RWPE1 (cell line): ENCODE measurements at regions not wholly inside any gene's neighbourhood (a gene's known extent, or its start where the extent isn't known, plus 50 kb on each side); places are given as distances from the start of the nearest gene placed in this dataset.
"Not testable (repeated sequence)": the region's sequence is repeated elsewhere in the genome, so short reads cannot be mapped to it uniquely, and the experiment has no call there.

Source experiments
- CTCF ChIA-PET: fragments of 350-600 bp; sonication (Branson Sonifier 250); formaldehyde crosslinking; extraction: SDS; loops from one replicate; lab custom pipeline; 2021; lab: Yijun Ruan, JAX
- POLR2A ChIA-PET: fragments of 400-600 bp; formaldehyde crosslinking; extraction: SDS; loops from one replicate; lab custom pipeline; 2020; ENCODE audit warnings: antibody characterized with exemption; ENCODE audit not compliant: low non-redundant PET; lab: Yijun Ruan, JAX
- DNase-seq: peaks from one replicate; pipeline ENCODE4 v3.0.0; 2012; ENCODE audit warnings: low spot score
- H3K27ac ChIP-seq: fragments of 450-650 bp; 2 replicates; pipeline ENCODE4 v1.5.1; 2017
- CTCF ChIP-seq: fragments of 450-650 bp; conservative IDR thresholded peaks from 2 replicates; pipeline ENCODE4 v1.5.1; 2017; ENCODE audit warnings: low read depth, mild to moderate bottlenecking

DNA sequence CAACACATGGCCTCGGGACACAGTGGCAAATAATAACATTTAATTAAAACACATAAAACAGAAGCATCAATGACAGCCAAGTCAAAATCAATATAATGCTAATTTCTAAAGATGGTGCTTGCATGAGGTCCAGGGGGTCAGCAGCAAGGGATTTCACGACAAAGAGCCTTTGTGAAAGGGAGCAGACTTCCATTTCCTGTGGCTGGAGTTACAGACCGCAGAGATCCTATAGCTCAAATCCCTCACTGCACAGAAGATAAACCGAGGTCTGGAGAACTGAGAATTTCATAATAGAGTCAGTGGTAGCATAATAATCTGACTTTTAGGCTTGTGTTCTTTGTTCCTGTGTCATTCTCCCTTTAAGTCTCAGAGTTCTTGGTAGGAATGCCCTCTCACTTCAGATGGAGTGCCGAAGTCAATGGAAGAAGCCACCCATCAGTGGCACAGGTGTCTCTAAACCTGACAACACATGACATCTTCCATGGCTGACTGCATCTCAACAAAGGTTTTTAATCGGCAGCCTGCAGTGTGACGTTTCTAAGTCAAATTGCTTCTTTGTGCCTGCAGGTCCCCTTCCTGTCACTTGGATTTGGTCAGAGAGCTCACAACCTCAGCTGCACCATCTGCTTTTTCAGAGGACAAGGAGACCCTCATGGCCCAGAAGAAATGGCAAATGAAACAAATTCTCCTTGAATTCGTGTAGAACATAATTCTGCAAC, 67.4 kb downstream of the CARTPT start:
- ChIA-PET CTCF (interaction anchor here (0.6 to 1.3 kb wide), 2 partner anchors 17 to 494 kb away, joined by 3 read pairs; no protein-coding TSS in a partner anchor), POLR2A (no interaction called here)
- no peak overlapping the region for H3K27ac ChIP-seq
- DNase-seq: no peak
- no peak for TF ChIP-seq CTCF

GRCh38 chr5:71788794-71789193, 69.7 kb downstream of the CARTPT start:
- no peak for DNase-seq
- ChIA-PET CTCF (no interaction called here), POLR2A (no interaction called here)
- no peak for TF ChIP-seq CTCF
- no peak overlapping the region for H3K27ac ChIP-seq

- CTCF ChIA-PET: no interaction called here
- DNase-seq: no peak
- TF ChIP-seq CTCF: no peak
- H3K27ac ChIP-seq: no peak overlapping the region
- POLR2A ChIA-PET: no interaction called here
These were observed 70.7 kb downstream of the CARTPT start for GRCh38 chr5:71789746-71790145.

GRCh38 chr5:71790433-71790832, 71.4 kb downstream of the CARTPT start:
- no peak for DNase-seq
- CTCF ChIA-PET: no interaction called here
- POLR2A ChIA-PET: no interaction called here
- no peak overlapping the region for H3K27ac ChIP-seq
- no peak for TF ChIP-seq CTCF

DNA sequence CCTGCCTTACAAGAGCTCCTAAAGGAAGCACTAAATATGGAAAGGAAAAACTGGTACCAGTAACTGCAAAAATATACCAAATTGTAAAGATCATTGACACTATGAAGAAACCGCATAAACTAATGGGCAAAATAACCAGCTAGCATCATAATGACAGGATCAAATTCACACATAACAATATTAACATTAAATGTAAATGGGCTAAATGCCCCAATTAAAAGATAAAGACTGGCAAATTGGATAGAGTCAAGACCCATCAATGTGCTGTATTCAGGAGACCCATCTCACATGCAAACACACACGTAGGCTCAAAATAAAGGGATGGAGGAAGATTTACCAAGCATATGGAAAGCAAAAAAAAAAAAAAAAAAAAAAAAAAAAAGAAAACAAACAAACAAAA, 73.0 kb downstream of the CARTPT start:
- H3K27ac ChIP-seq, DNase-seq, POLR2A ChIA-PET, CTCF ChIA-PET: not testable (repeated sequence)

- TF ChIP-seq CTCF: no peak
- H3K27ac ChIP-seq: no peak overlapping the region
- POLR2A ChIA-PET: no interaction called here
These were observed 75.1 kb downstream of the CARTPT start for GRCh38 chr5:71794061-71794695.

GRCh38 chr5:71802673-71803072, 83.6 kb downstream of the CARTPT start:
- DNase-seq: no peak
- no peak overlapping the region for H3K27ac ChIP-seq
- CTCF ChIA-PET: interaction anchor here (1.2 kb wide), 1 partner anchor 16 kb away, joined by 3 read pairs; no protein-coding TSS in a partner anchor
- POLR2A ChIA-PET: no interaction called here
- no peak for TF ChIP-seq CTCF

More at GRCh38 chr5:71794061-71794695, 75.1 kb downstream of the CARTPT start:
- DNase-seq: no peak
- CTCF ChIA-PET: no interaction called here
